ENCODE measurements at regions not wholly inside any gene's neighbourhood (a gene's known extent, or its start where the extent isn't known, plus 50 kb on each side); places are given as distances from the start of the nearest gene placed in this dataset.
"Not testable (repeated sequence)": the region's sequence is repeated elsewhere in the genome, so short reads cannot be mapped to it uniquely, and the experiment has no call there.

DNA sequence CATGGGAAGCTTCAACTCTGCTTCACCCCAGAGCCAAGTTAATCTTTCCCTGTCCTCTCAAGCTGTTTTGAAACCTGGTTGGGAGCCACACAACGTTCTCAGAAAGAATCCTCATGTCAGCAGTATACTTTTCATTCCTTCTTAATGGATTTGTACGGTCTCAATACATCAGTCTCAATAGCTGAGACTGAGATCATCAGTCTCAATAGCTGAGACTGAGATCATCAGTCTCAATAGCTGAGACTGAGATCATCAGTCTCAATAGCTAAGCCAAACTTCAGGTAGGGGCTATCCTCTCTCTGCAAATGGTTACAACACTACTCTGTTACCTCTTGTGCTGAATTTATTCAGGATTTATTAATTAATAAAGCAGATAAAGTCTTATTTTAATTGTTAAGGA, 1317.4 kb upstream of the CDH9 start:
- ATAC-seq (no peak), DNase-seq (no peak)
- no peaks in the 10 kb centered on the region for H3K4me1 Mint-ChIP-seq

DNA sequence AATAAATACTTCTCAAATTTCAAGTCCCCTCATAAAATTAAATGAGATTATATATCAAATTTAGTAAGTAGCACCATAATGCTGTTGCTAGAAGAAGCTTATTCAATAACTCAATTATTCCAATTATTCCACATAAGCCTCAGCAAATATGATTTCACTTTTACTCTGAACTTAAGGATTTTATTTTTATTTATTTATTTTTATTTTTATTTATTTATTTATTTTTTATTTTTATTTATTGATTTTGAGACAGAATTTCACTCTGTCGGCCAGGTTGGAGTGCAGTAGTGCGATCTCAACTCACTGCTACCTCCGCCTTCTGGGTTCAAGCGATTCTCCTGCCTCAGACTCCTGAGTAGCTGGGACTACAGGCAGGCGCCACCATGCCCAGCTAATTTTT, 1308.3 kb upstream of the CDH9 start:
- DNase-seq (no peak), ATAC-seq (no peak)
- peaks cover 15 to 19% of the 10 kb centered on the region in 2 donors for H3K9me3 Mint-ChIP-seq
- H3K27ac Mint-ChIP-seq: no peak overlapping the region
- H3K4me3 Mint-ChIP-seq: no peak overlapping the region
- H3K27me3 Mint-ChIP-seq: no peaks in the 10 kb centered on the region
- no peaks in the 10 kb centered on the region for H3K4me1 Mint-ChIP-seq

More for the DNA sequence above, 1317.4 kb upstream of the CDH9 start:
- Mint-ChIP-seq H3K27ac (no peak overlapping the region), H3K27me3 (no peaks in the 10 kb centered on the region), H3K4me3 (no peak overlapping the region), H3K9me3 (peaks cover 0 to 14% of the 10 kb centered on the region in 2 donors)

DNA sequence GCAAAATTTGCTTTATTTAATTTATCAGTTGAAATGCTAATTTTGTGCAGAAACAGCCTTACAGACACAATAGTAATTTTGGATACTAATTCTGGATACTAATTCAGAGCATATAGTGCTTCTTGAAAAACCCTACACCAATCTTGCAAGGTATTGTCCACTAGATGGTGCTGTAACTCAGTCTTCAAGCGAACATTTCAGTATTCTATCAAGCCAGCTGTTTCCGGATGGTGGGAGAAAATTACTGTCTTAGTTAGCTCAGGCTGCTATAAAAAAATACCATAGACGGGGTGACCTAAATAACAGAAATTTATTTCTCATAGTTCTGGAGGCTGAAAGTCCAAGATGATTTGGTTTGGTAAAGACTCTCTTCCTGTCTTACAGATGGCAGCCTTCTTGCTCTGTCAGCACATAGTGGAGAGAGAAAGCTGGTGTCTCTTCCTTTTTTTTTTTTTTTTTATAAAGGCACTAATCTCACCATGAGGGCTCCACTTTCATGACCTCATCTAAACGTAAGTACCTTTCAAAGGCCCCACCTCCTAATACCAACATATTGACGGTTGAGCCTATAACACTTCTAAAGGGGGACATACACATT, 1306.5 kb upstream of the CDH9 start:
- no peak overlapping the region for H3K27ac Mint-ChIP-seq

DNA sequence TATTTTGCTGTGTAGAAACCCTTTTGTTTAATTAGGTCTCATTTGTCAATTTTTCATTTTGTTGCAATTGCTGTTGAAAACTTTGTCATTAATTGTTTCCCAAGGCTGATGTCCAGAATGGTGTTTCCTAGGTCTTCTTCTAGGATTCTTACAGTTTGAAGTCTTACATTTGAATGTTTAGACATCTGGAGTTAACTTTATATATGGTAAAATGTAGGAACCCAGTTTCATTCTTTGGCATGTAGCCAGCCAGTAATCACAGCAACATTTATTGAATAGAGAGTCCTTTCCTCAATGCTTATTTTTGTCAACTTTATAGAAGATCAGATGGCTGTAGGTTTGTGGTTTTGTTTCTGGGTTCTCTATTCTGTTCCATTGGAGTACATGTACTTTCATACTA, 1290.8 kb upstream of the CDH9 start:
- no peak overlapping the region for H3K4me3 Mint-ChIP-seq
- H3K9me3 Mint-ChIP-seq: peaks cover 9 to 10% of the 10 kb centered on the region in 2 donors
- DNase-seq: no peak
- H3K27ac Mint-ChIP-seq: no peak overlapping the region
- ATAC-seq: no peak
- H3K27me3 Mint-ChIP-seq: no peaks in the 10 kb centered on the region
- no peaks in the 10 kb centered on the region for H3K4me1 Mint-ChIP-seq

More for the DNA sequence above, 1306.5 kb upstream of the CDH9 start:
- H3K4me3 Mint-ChIP-seq: no peak overlapping the region
- no peaks in the 10 kb centered on the region for H3K4me1 Mint-ChIP-seq
- H3K27me3 Mint-ChIP-seq: no peaks in the 10 kb centered on the region
- peaks cover 12 to 14% of the 10 kb centered on the region in 2 donors for H3K9me3 Mint-ChIP-seq
- no peak for DNase-seq
- ATAC-seq: no peak

DNA sequence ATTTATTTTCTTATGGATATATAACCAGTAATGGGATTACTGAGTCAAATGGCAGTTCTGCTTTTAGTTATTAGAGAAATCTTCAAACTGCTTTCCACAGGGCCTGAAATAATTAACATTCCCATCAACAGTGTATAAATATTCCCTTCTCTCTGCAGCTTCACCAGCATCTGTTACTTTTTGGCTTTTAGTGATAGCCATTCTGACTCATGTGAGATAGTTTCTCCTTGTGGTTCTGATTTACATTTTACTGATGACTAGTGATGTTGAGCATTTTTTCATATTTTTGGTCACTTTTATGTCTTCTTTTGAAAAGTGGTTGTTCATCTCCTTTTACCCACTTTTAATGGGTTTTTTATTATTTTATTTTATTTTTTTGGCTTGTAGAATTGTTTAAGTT, 1290.3 kb upstream of the CDH9 start:
- no peak for ATAC-seq
- H3K27me3 Mint-ChIP-seq: no peaks in the 10 kb centered on the region
- no peak for DNase-seq
- H3K4me1 Mint-ChIP-seq: no peaks in the 10 kb centered on the region
- peaks cover 9 to 10% of the 10 kb centered on the region in 2 donors for H3K9me3 Mint-ChIP-seq
- no peak overlapping the region for H3K4me3 Mint-ChIP-seq
- H3K27ac Mint-ChIP-seq: no peak overlapping the region

DNA sequence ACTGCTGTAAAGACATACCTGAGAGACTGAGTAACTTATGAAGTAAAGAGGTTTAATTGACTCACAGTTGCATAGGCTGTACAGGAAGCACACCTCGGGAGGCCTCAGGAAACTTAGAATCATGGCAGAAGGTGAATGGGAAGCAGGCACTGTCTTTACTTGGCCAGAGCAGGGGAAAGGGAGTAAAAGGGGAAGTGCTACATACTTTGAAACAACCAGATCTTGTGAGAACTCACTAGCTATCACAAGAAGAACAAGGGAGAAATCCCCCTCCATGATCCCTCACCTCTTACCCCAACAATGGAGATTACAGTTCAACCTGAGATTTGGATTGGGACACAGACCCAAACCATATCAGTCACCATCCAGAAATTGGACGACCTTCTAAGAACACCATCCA, 1285.8 kb upstream of the CDH9 start:
- Mint-ChIP-seq H3K9me3 (peaks cover 0 to 5% of the 10 kb centered on the region in 2 donors), H3K27ac (no peak overlapping the region), H3K27me3 (no peaks in the 10 kb centered on the region), H3K4me3 (no peak overlapping the region), H3K4me1 (no peaks in the 10 kb centered on the region)
- ATAC-seq (no peak), DNase-seq (no peak)

DNA sequence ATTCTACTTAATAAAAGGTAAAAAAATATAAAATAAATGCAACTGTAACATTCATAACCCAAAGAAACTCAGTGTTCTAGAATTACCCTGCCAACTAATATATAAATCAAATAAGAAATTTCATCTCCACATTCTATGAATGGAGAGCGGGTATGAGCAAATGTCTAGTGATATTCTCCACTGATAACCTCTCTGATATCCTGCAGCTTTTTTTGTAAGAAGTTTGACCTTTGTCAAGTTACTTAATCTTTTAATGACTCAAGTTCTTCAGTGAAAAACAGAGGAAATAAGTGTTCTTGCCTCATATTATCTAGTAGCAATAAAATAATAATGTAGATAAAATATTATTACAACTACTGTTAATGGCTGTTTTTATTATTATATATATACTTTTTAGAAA, 1275.6 kb upstream of the CDH9 start:
- Mint-ChIP-seq H3K9me3 (peaks cover 0 to 9% of the 10 kb centered on the region in 2 donors), H3K4me3 (no peak overlapping the region), H3K27me3 (no peaks in the 10 kb centered on the region), H3K4me1 (no peaks in the 10 kb centered on the region), H3K27ac (no peak overlapping the region)
- DNase-seq (no peak), ATAC-seq (no peak)

DNA sequence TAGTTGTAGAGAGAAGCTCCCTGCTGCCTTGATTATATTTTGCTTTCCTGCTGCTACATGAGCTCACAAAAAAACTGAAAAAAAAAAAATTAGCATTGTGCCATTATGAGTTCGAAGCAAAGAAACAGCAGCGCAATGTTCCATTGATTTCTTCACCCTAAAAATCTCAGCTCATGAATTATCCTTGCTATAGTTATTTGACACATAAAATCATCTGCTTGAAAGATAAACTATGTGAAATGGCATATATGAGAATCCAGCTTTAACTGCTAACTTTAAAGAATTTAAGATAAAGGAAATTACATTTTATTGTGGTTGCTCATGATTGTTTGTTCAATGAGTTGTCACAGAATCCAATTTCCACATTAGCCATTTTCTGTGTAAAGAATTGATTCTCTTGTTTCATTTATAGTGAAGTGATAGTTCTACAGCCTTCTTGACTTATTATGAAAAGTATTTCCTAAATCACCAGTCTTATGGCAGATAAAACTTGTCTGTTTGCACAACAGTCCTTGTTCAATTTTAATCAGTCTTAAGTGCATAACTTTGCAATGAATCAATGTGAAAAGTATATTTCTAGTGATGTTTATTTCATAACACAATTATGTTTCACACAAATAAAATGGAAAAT, 1275.0 kb upstream of the CDH9 start:
- no peak for DNase-seq
- Mint-ChIP-seq H3K27me3 (no peaks in the 10 kb centered on the region), H3K9me3 (peaks cover 0 to 9% of the 10 kb centered on the region in 2 donors), H3K27ac (no peak overlapping the region), H3K4me1 (no peaks in the 10 kb centered on the region), H3K4me3 (no peak overlapping the region)
- ATAC-seq: no peak

DNA sequence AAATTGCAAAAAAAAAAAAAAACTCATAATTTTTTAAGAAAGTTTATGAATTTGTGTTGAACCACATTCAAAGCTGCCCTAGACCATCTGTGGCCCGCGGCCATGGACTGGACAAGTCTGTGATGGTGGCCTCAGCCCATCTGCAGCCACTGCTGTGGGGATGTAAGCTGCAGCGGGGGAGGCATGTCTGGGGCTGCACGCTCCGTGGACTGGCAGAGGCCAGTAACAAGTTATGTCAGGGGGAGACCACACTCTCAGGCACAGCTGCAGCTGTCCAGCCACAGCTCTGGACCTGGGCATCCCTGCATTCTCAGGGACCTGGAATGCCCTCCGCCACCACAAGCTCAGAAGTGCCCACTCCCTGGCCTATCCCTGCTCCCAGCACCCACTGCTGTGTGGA, 1272.3 kb upstream of the CDH9 start:
- DNase-seq (no peak), ATAC-seq (no peak)
- H3K27me3 Mint-ChIP-seq: no peaks in the 10 kb centered on the region
- H3K4me3 Mint-ChIP-seq: no peak overlapping the region
- peaks cover 0 to 20% of the 10 kb centered on the region in 2 donors for H3K9me3 Mint-ChIP-seq
- H3K4me1 Mint-ChIP-seq: no peaks in the 10 kb centered on the region
- no peak overlapping the region for H3K27ac Mint-ChIP-seq

DNA sequence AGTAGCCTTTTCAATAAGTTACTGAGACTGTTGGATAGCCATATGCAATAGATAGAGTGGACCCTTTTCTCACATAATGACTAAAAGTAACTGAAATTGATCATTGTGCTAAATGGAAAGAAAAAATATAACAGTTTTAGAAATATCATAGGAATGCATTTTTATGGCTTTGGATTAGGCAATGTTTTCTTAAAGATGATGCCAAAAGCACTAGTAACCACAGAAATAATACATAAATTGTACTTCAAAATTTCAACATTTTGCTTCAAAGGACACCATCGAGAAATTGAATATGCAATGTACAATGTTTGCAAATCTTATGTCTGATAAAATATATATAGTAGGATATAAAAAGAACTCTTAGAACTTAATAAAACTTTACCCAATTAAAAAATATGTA, 1267.5 kb upstream of the CDH9 start:
- no peak for ATAC-seq
- no peak for DNase-seq
- no peak overlapping the region for H3K4me3 Mint-ChIP-seq
- H3K9me3 Mint-ChIP-seq: peaks cover under 1 to 14% of the 10 kb centered on the region in 2 donors
- H3K27ac Mint-ChIP-seq: no peak overlapping the region
- no peaks in the 10 kb centered on the region for H3K4me1 Mint-ChIP-seq
- H3K27me3 Mint-ChIP-seq: no peaks in the 10 kb centered on the region

DNA sequence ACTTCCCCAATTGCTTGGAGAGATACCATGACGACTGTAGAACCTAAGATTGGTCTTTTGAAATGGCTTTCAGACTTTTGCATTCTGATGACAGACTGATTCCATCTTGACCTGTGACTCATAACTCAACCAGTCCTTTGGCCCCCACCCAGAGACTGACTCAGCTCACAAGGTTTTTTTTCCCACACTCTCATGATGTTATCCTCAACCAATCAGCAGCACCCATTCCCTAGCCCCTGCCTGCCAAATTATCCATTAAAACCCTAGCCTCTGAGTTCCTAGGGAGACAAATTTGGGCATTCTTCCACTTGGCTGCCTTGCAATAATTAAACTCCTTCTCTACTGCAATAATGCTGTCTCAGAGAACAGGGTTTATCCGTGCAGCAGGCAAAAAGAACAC, 1263.3 kb upstream of the CDH9 start:
- peaks cover 5 to 7% of the 10 kb centered on the region in 2 donors for H3K9me3 Mint-ChIP-seq
- no peaks in the 10 kb centered on the region for H3K4me1 Mint-ChIP-seq
- H3K27ac Mint-ChIP-seq: no peak overlapping the region
- DNase-seq (no peak), ATAC-seq (no peak)
- H3K27me3 Mint-ChIP-seq: no peaks in the 10 kb centered on the region
- no peak overlapping the region for H3K4me3 Mint-ChIP-seq

DNA sequence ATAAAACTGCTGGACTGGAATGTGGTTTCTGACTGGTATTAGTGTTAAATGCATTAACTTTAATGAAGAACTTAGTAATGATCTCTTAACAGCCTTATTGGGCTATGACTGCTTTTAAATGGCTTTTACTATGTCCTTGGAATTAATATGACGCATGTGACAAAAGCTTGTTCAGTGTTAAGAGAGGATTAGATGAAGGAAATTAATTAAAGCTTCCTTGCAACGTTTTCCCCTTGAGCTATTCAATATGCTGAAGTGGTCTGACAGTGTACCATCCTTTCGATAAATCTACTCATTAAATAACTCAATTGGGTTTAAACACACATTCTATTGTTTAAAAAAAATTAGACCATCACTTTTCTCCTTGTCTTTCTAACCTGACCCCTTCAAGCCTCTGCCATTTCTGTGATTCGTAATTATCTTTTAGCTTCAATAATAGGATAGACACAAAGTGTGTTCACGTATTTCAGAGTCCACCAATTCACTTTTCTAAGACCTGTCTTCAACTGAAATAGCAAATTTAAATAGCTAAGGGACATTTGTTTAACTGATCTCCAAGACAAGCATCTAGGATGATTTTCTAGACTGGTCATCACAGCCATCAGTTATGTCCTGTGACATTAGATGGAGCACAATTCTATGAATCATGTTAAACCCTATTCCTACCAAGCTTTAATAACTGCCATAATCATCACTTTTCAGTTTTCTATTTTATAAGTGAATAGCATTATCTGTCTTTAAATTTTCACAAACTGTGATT, 1258.0 kb upstream of the CDH9 start:
- H3K27me3 Mint-ChIP-seq: no peaks in the 10 kb centered on the region
- DNase-seq (no peak), ATAC-seq (no peak)
- H3K4me3 Mint-ChIP-seq: no peak overlapping the region
- no peaks in the 10 kb centered on the region for H3K4me1 Mint-ChIP-seq
- H3K9me3 Mint-ChIP-seq: peaks cover 7 to 11% of the 10 kb centered on the region in 2 donors
- H3K27ac Mint-ChIP-seq: no peak overlapping the region

DNA sequence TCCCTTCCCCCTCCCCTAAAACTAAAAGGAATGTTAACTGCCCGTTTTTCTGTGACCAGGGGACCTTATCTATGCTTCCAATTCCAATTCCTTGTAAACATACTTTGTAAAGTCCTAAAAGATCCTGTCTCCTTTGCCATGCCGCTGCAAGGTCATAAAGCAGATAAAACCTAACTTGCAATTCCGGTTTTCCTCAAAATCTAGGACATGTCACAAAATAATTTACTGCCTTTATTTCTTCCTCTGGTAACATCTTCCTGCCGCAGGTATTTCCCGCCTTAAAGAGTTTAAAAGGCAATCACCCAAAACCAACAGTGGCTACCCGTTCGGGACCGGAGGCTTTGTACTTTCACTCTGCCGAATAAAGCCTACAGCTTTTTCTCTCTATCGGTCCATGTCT, 1248.6 kb upstream of the CDH9 start:
- not testable (repeated sequence) for ATAC-seq, H3K9me3 Mint-ChIP-seq, H3K27ac Mint-ChIP-seq, H3K4me3 Mint-ChIP-seq, H3K4me1 Mint-ChIP-seq, DNase-seq, H3K27me3 Mint-ChIP-seq

DNA sequence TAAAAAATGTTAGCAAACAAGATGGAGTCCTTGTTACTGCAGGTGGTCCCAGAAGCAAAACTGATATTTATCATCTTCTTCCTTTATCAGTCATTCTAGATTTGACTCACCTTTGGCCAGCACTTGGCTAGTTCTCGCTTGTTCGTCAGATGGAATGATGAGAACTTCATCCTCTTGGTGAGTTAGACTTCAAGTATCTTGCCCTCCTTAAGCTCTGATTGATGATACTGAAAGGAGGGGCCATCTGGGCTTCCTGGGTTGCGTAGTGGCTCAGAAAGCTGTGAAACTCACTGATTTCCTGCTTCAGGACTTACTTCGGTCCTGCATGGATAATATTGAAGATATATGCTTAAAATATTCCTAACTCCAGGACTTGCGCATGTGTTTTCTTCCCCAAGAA, 1248.2 kb upstream of the CDH9 start:
- ATAC-seq (no peak), DNase-seq (no peak)
- H3K27me3 Mint-ChIP-seq: no peaks in the 10 kb centered on the region
- peaks cover 0 to 6% of the 10 kb centered on the region in 2 donors for H3K9me3 Mint-ChIP-seq
- H3K27ac Mint-ChIP-seq: no peak overlapping the region
- no peaks in the 10 kb centered on the region for H3K4me1 Mint-ChIP-seq
- no peak overlapping the region for H3K4me3 Mint-ChIP-seq

DNA sequence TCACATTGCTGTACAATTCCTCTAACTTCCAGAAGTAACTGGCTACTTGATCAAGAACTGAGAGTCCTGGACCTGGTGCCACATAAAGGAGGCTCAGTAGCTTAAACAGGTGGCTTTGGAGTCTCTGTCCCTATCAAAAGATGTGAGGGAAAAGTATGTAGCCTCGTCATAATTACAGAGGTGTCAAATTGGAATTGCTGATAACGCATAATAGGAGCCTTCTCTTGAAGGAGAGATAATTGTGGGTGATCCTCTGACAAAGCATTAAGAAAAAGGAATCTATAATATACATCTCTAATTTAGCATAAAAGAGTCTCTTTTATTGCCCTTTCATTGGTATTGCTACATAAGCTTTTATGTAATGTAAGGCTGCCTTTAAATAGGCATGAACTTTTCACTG, 1246.4 kb upstream of the CDH9 start:
- Mint-ChIP-seq H3K9me3 (peaks cover 0 to 6% of the 10 kb centered on the region in 2 donors), H3K27ac (no peak overlapping the region), H3K27me3 (no peaks in the 10 kb centered on the region), H3K4me1 (no peaks in the 10 kb centered on the region), H3K4me3 (no peak overlapping the region)
- no peak for DNase-seq
- no peak for ATAC-seq

DNA sequence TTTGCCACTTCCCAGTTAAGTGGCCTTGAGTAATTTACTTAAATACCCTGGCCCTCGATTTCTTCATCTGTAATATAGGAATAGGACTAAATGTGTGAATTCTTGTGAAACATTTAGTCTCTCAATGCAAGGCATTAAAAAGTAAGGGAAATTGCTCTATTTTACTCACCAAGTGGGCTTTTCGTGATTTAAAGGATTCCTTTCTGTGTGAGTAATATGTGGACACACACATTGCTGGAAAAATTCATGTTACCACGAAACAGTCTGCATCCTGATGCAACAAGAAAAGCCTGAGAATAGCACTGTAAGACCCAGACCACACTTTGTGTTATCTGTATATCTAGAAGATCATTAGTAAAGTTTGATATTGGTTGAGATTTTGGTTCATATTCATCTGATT, 1243.0 kb upstream of the CDH9 start:
- DNase-seq (no peak), ATAC-seq (no peak)
- Mint-ChIP-seq H3K9me3 (no peaks in the 10 kb centered on the region), H3K4me1 (no peaks in the 10 kb centered on the region), H3K27me3 (no peaks in the 10 kb centered on the region), H3K4me3 (no peak overlapping the region), H3K27ac (no peak overlapping the region)
